Tibial nerve (tissue), 4 donors: ENCODE measurements at regions not wholly inside any gene's neighbourhood (a gene's known extent, or its start where the extent isn't known, plus 50 kb on each side); places are given as distances from the start of the nearest gene placed in this dataset.

Experiments used
- DNase-seq, 2 donors: peaks; one replicate each; pipeline ENCODE4 v3.0.0-alpha.2; 2019; ENCODE audit warnings: low spot score in 2 of 2
- H3K27ac ChIP-seq, 4 donors: fragments of 200-600 bp; sonication (generic) in 3 of 4; one replicate each; pipeline ENCODE4 v1.5.1; 2017 to 2019; ENCODE audit warnings: mild to moderate bottlenecking in 1 of 4
- H3K27me3 ChIP-seq, 2 donors: fragments of 200-600 bp; sonication (generic) in 1 of 2; one replicate each; pipeline versions ENCODE4 v1.5.1 to v1.6.0; 2017 to 2019
- H3K36me3 ChIP-seq, 3 donors: fragments of 200-600 bp; sonication (generic); one replicate each; pipeline ENCODE4 v1.5.1; 2018 to 2019
- H3K4me1 ChIP-seq, 4 donors: fragments of 200-600 bp; sonication (generic) in 3 of 4; one replicate each; pipeline ENCODE4 v1.5.1; 2017 to 2019
- H3K4me3 ChIP-seq, 4 donors: fragments of 200-600 bp; sonication (generic) in 3 of 4; one replicate each; pipeline ENCODE4 v1.5.1; 2017 to 2019; ENCODE audit warnings: mild to moderate bottlenecking in 1 of 4, moderate library complexity in 1 of 4
- H3K9me3 ChIP-seq, 4 donors: fragments of 200-600 bp; sonication (generic) in 3 of 4; one replicate each; pipeline ENCODE4 v1.5.1; 2017 to 2019
- CTCF ChIP-seq, 5 experiments: fragments of 200-600 bp in 3 of 5; fragments of 450-650 bp in 2 of 5; sonication (generic) in 3 of 5; IDR thresholded peaks; one replicate each; pipeline ENCODE4 v1.5.1; 2016 to 2019; ENCODE audit warnings: antibody characterized with exemption in 5 of 5, mild to moderate bottlenecking in 3 of 5, moderate library complexity in 2 of 5
- EP300 ChIP-seq, 2 donors: sonication (generic); formaldehyde crosslinking; IDR thresholded peaks; one replicate each; pipeline ENCODE4 v1.6.1; 2017; ENCODE audit warnings: antibody characterized with exemption in 2 of 2, mild to moderate bottlenecking in 1 of 2
- POLR2A ChIP-seq, 2 donors: fragments of 450-650 bp; IDR thresholded peaks; one replicate each; pipeline ENCODE4 v1.6.1; 2017; ENCODE audit warnings: antibody characterized with exemption in 2 of 2, mild to moderate bottlenecking in 2 of 2, moderate library complexity in 2 of 2
- WGBS, 2 donors: methylation state at CpG; one replicate each; pipeline ENCODE4 v1.1.5; 2018; 5-methylcytosine and 5-hydroxymethylcytosine counted together

- WGBS, 2 donors, result 70 to 71% methylated on average over 3 of the region's 3 CpGs
- H3K9me3 ChIP-seq, result peaks cover 0 to 2% (median 0%) of the 10 kb centered on the region in 4 donors
- no peaks in the 10 kb centered on the region for H3K4me1 ChIP-seq
- DNase-seq, result no peak
- H3K4me3 ChIP-seq, result no peak overlapping the region
- H3K27ac ChIP-seq, result no peak overlapping the region
- TF ChIP-seq POLR2A (IDR thresholded peaks at IDR 0.05) (no peak), CTCF (IDR thresholded peaks at IDR 0.05) (no peak), EP300 (IDR thresholded peaks at IDR 0.05) (no peak)
- H3K27me3 ChIP-seq, result no peaks in the 10 kb centered on the region
- H3K36me3 ChIP-seq, result no peaks in the 10 kb centered on the region
Observed at GRCh38 chr6:91428296-91428695, 841.4 kb upstream of the MAP3K7 start.

DNA sequence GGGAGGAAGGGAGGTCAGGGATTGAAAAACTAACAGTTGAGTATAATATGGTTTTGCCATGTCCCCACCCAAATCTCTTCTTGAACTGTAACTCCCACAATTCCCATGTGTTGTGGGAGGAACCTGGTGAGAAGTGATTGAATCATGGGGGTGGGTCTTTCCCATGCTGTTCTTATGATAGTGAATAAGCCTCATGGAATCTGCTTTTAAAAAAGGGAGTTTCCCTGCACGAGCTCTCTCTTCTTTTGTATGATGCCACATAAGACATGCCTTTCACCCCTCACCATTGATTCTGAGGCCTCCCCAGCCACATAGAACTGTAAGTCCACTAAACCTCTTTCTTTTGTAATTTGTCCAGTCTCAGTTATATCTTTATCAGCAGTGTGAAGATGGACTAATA, 833.4 kb upstream of the MAP3K7 start:
- Histone ChIP-seq H3K9me3 (peaks cover 0 to 28% (median 0%) of the 10 kb centered on the region in 4 donors), H3K36me3 (no peaks in the 10 kb centered on the region), H3K4me1 (no peaks in the 10 kb centered on the region), H3K27ac (no peak overlapping the region), H3K4me3 (no peak overlapping the region), H3K27me3 (no peaks in the 10 kb centered on the region)
- no peak for DNase-seq
- TF ChIP-seq EP300 (IDR thresholded peaks at IDR 0.05) (no peak), CTCF (IDR thresholded peaks at IDR 0.05) (no peak), POLR2A (IDR thresholded peaks at IDR 0.05) (no peak)
- 29 to 70% methylated on average over 1 of the region's 1 CpG for WGBS, 2 donors

DNA sequence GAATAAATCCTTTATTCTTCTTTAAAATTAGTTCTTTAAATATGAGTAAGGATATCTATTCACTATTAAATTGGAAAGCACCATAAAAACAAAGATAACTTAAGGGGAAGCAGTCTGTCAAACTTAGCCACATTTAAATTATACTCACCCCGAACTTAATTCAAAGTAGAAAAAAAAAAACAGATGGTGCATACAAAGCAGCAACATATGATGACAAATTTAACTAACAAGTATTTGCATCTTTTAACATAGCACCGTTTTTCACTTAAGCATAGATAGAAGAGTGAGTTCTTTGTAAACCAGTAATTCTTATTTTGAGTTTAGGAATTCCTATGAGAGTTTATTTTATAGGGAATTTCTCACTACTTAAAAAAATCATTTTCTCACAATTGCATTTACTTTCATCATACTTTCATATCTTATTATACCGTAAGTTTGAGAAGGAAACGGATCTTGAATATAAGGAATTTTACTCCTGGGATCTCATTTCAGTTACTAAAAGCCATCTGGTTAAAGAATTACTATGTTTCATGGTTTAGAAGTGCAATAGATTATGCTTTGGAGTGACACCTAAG, 828.2 kb upstream of the MAP3K7 start:
- Histone ChIP-seq H3K27me3 (no peaks in the 10 kb centered on the region), H3K4me1 (no peaks in the 10 kb centered on the region), H3K36me3 (no peaks in the 10 kb centered on the region), H3K9me3 (peaks cover 0 to 24% (median 0%) of the 10 kb centered on the region in 4 donors), H3K4me3 (no peak overlapping the region), H3K27ac (no peak overlapping the region)
- 53 to 55% methylated on average over 4 of the region's 4 CpGs for WGBS, 2 donors
- no peak for TF ChIP-seq EP300 (IDR thresholded peaks at IDR 0.05)
- TF ChIP-seq POLR2A (IDR thresholded peaks at IDR 0.05), result no peak
- TF ChIP-seq CTCF (IDR thresholded peaks at IDR 0.05), result no peak
- DNase-seq, result no peak

DNA sequence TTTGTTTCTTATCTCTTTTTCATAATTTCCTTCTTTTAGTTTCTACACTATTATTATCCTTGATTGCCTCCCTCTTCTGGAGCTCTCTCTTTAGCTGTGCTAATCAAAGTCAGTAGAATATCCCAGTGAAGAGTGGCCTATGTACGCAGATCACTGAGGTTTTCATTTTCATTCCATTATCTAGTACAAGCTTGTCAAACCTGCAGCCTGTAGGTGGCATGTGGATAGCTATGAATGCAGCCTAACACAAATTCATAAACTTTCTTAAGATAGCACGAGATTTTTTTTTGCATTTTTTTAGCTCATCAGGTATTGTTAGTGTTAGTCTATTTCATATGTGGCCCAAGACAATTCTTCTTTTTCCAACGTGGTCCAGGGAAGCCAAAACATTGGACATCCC, 825.7 kb upstream of the MAP3K7 start:
- no peak for DNase-seq
- Histone ChIP-seq H3K4me3 (no peak overlapping the region), H3K36me3 (no peaks in the 10 kb centered on the region), H3K27ac (no peak overlapping the region), H3K27me3 (no peaks in the 10 kb centered on the region), H3K9me3 (peaks cover 0 to 11% (median 0%) of the 10 kb centered on the region in 4 donors), H3K4me1 (no peaks in the 10 kb centered on the region)
- 70 to 81% methylated on average over 3 of the region's 3 CpGs for WGBS, 2 donors
- TF ChIP-seq CTCF (IDR thresholded peaks at IDR 0.05) (no peak), POLR2A (IDR thresholded peaks at IDR 0.05) (no peak), EP300 (IDR thresholded peaks at IDR 0.05) (no peak)

DNA sequence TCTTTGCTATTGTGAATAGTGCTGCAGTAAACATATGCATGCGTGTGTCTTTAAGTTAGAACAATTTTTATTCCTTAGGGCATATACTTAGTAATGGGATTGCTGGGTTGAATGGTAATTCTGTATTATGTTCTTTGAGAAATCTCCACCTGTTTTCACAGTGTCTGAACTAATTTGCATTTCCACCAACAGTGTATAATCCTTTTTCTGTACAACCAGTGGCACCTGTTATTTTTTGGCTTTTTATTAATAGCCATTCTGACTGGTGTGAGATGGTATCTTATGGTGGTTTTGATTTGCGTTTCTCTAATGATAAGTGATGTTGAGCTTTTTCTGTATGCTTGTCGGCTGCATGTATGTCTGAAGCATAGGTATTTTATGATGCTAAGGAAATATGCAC, 820.8 kb upstream of the MAP3K7 start:
- no peak overlapping the region for H3K4me3 ChIP-seq
- TF ChIP-seq POLR2A (IDR thresholded peaks at IDR 0.05) (no peak), EP300 (IDR thresholded peaks at IDR 0.05) (no peak), CTCF (IDR thresholded peaks at IDR 0.05) (no peak)
- H3K36me3 ChIP-seq, result no peaks in the 10 kb centered on the region
- 86 to 89% methylated on average over 3 of the region's 3 CpGs for WGBS, 2 donors
- no peak for DNase-seq
- no peaks in the 10 kb centered on the region for H3K4me1 ChIP-seq
- H3K27ac ChIP-seq, result no peak overlapping the region
- H3K9me3 ChIP-seq, result peaks cover 0 to 11% (median 0%) of the 10 kb centered on the region in 4 donors
- H3K27me3 ChIP-seq, result no peaks in the 10 kb centered on the region
